Endothelial cell of umbilical vein (primary cell): ENCODE measurements at regions not wholly inside any gene's neighbourhood (a gene's known extent, or its start where the extent isn't known, plus 50 kb on each side); places are given as distances from the start of the nearest gene placed in this dataset.

ENCODE experiments used
- BruUV-seq: library from RNA; stranded (reverse); fragments of 400-500 nt; replicated peaks from 2 replicates; lab custom pipeline; 2021; lab: Mats Ljungman, UMichigan
- CTCF ChIA-PET: fragments of 300-600, 350-600 bp; sonication (Branson Sonifier 250); formaldehyde crosslinking; loops from one replicate; lab custom pipeline; 2021; ENCODE audit warnings: antibody characterized with exemption, inconsistent platforms; lab: Charles Lee
- POLR2A ChIA-PET: fragments of 300-600, 350-600 bp; sonication (Branson Sonifier 250); formaldehyde crosslinking; loops from one replicate; lab custom pipeline; 2021; ENCODE audit warnings: antibody characterized with exemption, inconsistent platforms; lab: Charles Lee
- DNase-seq: peaks from one replicate; pipeline ENCODE4 v3.0.0-alpha.2; 2011; ENCODE audit warnings: low read depth, low spot score
- FAIRE-seq: peaks from 2 replicates; lab custom pipeline; 2011; peaks lifted over from hg19 to GRCh38; lab: Jason Lieb, UNC
- H2AFZ ChIP-seq: 2 replicates; pipeline ENCODE4 v1.6.0; 2012; ENCODE audit warnings: low read depth, low read length, control low read depth, inconsistent platforms
- H3K27ac ChIP-seq: 2 replicates; pipeline ENCODE4 v1.5.1; 2011; ENCODE audit warnings: low read depth, mild to moderate bottlenecking, control low read depth, low read length, moderate library complexity; ENCODE audit not compliant: insufficient read depth
- H3K27me3 ChIP-seq, 2 experiments: 2 replicates each; pipeline versions ENCODE4 v1.6.0 to v1.6.1; 2011; ENCODE audit warnings: low read length in 2 of 2, mixed read lengths in 1 of 2; ENCODE audit not compliant: control insufficient read depth in 2 of 2, insufficient read depth in 2 of 2
- H3K36me3 ChIP-seq, 2 experiments: 2 replicates in 1 of 2; 3 replicates in 1 of 2; pipeline ENCODE4 v1.5.1; 2011; ENCODE audit warnings: low read length in 2 of 2, mild to moderate bottlenecking in 1 of 2, moderate library complexity in 1 of 2; ENCODE audit not compliant: control insufficient read depth in 2 of 2, insufficient read depth in 2 of 2; ENCODE audit errors: extremely low read depth in 1 of 2
- H3K4me1 ChIP-seq: 3 replicates; pipeline ENCODE4 v1.5.1; 2011; ENCODE audit warnings: mild to moderate bottlenecking, low read length; ENCODE audit not compliant: control insufficient read depth, insufficient read depth; ENCODE audit errors: extremely low read depth
- H3K4me2 ChIP-seq: 2 replicates; pipeline ENCODE4 v1.6.1; 2011; ENCODE audit warnings: low read length, control low read depth, mixed read lengths; ENCODE audit not compliant: insufficient read depth
- H3K4me3 ChIP-seq, 3 experiments: fragments of 200-600 bp in 1 of 3; sonication (generic), shearing (Covaris generic) in 1 of 3; replicated peaks in 1 of 3; 2 replicates each; pipeline ENCODE4 v1.5.1; 2011 to 2016; ENCODE audit warnings: control low read depth in 3 of 3, low read length in 3 of 3, mild to moderate bottlenecking in 2 of 3, inconsistent platforms in 1 of 3, low read depth in 1 of 3, moderate library complexity in 1 of 3; ENCODE audit not compliant: insufficient read depth in 1 of 3
- H3K79me2 ChIP-seq: 2 replicates; pipeline ENCODE4 v1.6.0; 2012; ENCODE audit warnings: low read length, inconsistent platforms; ENCODE audit not compliant: control insufficient read depth, insufficient read depth
- H3K9ac ChIP-seq: replicated peaks from 2 replicates; pipeline ENCODE3; 2011; ENCODE audit warnings: low read length, control low read depth; ENCODE audit not compliant: insufficient read depth; ENCODE audit errors: extremely low read depth
- H3K9me1 ChIP-seq: replicated peaks from 3 replicates; pipeline ENCODE4 v1.6.0; 2011; ENCODE audit warnings: mild to moderate bottlenecking, low read length; ENCODE audit not compliant: control insufficient read depth, insufficient read depth; ENCODE audit errors: extremely low read depth
- H3K9me3 ChIP-seq: replicated peaks from 2 replicates; pipeline ENCODE4 v1.5.1; 2012; ENCODE audit warnings: low read length, inconsistent platforms; ENCODE audit not compliant: control insufficient read depth, insufficient read depth
- H4K20me1 ChIP-seq: replicated peaks from 2 replicates; pipeline ENCODE3; 2011; ENCODE audit warnings: mild to moderate bottlenecking, low read length; ENCODE audit not compliant: control insufficient read depth, insufficient read depth; ENCODE audit errors: extremely low read depth
- CTCF ChIP-seq, 2 donors: IDR thresholded peaks; 1 replicate in 1 of 2; 2 replicates in 1 of 2; pipeline ENCODE4 v1.5.1; 2011; ENCODE audit warnings: low read length in 2 of 2, mild to moderate bottlenecking in 2 of 2, moderate library complexity in 2 of 2, control low read depth in 1 of 2, inconsistent platforms in 1 of 2, low read depth in 1 of 2; ENCODE audit not compliant: insufficient read depth in 1 of 2; ENCODE audit errors: extremely low read depth in 1 of 2
- EZH2 ChIP-seq: IDR thresholded peaks from 2 replicates; pipeline ENCODE4 v1.6.1; 2012; ENCODE audit warnings: borderline replicate concordance, low read depth, mild to moderate bottlenecking, moderate library complexity, low read length, inconsistent platforms; ENCODE audit not compliant: severe bottlenecking
- FOS ChIP-seq: IDR thresholded peaks from 2 replicates; pipeline ENCODE4 v1.6.1; 2011; ENCODE audit warnings: mild to moderate bottlenecking, low read length, moderate library complexity, borderline replicate concordance; ENCODE audit not compliant: insufficient read depth
- GATA2 ChIP-seq: IDR thresholded peaks from 2 replicates; pipeline ENCODE4 v1.7.0; 2011; ENCODE audit warnings: low read depth, mild to moderate bottlenecking, moderate library complexity, mixed read lengths, low read length; ENCODE audit not compliant: insufficient read length, insufficient read depth
- JUN ChIP-seq: IDR thresholded peaks from 2 replicates; pipeline ENCODE4 v1.6.1; 2011; ENCODE audit warnings: borderline replicate concordance, low read depth; ENCODE audit not compliant: insufficient read length, insufficient read depth
- MAX ChIP-seq: IDR thresholded peaks from 2 replicates; pipeline ENCODE4 v1.6.1; 2011; ENCODE audit not compliant: insufficient read depth, insufficient read length
- MYC ChIP-seq: IDR thresholded peaks from one replicate; pipeline ENCODE4 v1.6.1; 2011; ENCODE audit warnings: mild to moderate bottlenecking, low read depth, low read length
- POLR2A ChIP-seq: IDR thresholded peaks from 2 replicates; pipeline ENCODE4 v1.6.1; 2012; ENCODE audit warnings: low read depth, mild to moderate bottlenecking, control low read depth, low read length
- POLR2AphosphoS5 ChIP-seq: IDR thresholded peaks from 2 replicates; pipeline ENCODE4 v1.6.1; 2012; ENCODE audit warnings: low read depth, mild to moderate bottlenecking, control low read depth, low read length, moderate library complexity; ENCODE audit not compliant: insufficient read depth
- dilution Hi-C: fragments of 300-500 bp; cut with MboI; formaldehyde crosslinking; loops from one replicate; pipeline ENCODE4 v1.15.0; 2019; ENCODE audit warnings: low sequenced_read_pairs; ENCODE audit not compliant: extremely low pct_ligation_motif_present
- intact Hi-C: fragments of 100-400 bp; cut with micrococcal nuclease; formaldehyde crosslinking; loops from one replicate; pipeline ENCODE4 v1.10.0; 2022

GRCh38 chr7:41098846-41099245, 604.0 kb downstream of the INHBA start:
- Histone ChIP-seq H3K4me1 (no peaks in the 10 kb centered on the region), H3K36me3 (no peaks in the 10 kb centered on the region), H3K27me3 (no peaks in the 10 kb centered on the region), H3K4me2 (no peak overlapping the region), H3K4me3 (no peak overlapping the region), H3K9me1 (no peaks in the 10 kb centered on the region), H4K20me1 (no peaks in the 10 kb centered on the region), H3K27ac (no peak overlapping the region), H3K9me3 (no peaks in the 10 kb centered on the region), H2AFZ (no peak overlapping the region), H3K79me2 (no peaks in the 10 kb centered on the region), H3K9ac (no peak overlapping the region)
- ChIA-PET POLR2A (no interaction called here), CTCF (no interaction called here)
- dilution Hi-C loops = no loop called here
- BruUV-seq = no TSS peak
- TF ChIP-seq EZH2 (no peak), FOS (no peak), GATA2 (no peak), MYC (no peak), POLR2A (no peak), CTCF (IDR thresholded peaks at IDR 0.05; ENCODE audit: extremely low read depth in 1 of 2, insufficient read depth in 1 of 2, low read depth in 1 of 2, low read length in 2 of 2) (no peak), MAX (no peak), JUN (no peak), POLR2AphosphoS5 (no peak)
- FAIRE-seq (no peak), DNase-seq (no peak)
- intact Hi-C loops = no loop called here
